ENCODE measurements at regions not wholly inside any gene's neighbourhood (a gene's known extent, or its start where the extent isn't known, plus 50 kb on each side); places are given as distances from the start of the nearest gene placed in this dataset.

GRCh38 chr6:121849477-121849876 is 414.0 kb downstream of the GJA1 start:
- no peak overlapping the region for H3K27ac ChIP-seq (ENCODE audit: insufficient read length, low read depth, low read length)
- H2BK20ac ChIP-seq (ENCODE audit: low read depth, low read length, poor library complexity, severe bottlenecking): no peak overlapping the region
- Mint-ChIP-seq H3K27me3 (ENCODE audit: low read depth) (no peaks in the 10 kb centered on the region), H3K9me3 (peaks cover 2 to 10% of the 10 kb centered on the region in 2 experiments), H3K4me1 (peaks cover 56 to 57% of the 10 kb centered on the region in 2 experiments), H3K27ac (no peak overlapping the region), H3K36me3 (ENCODE audit: insufficient read depth in 1 of 3, low read depth in 3 of 3) (peaks cover 0 to 18% (median 5%) of the 10 kb centered on the region in 3 experiments; a peak in 5 of 7 replicates), H3K4me3 (no peak overlapping the region; a peak in 1 of 5 replicates)
- no peak overlapping the region for H4K5ac ChIP-seq (ENCODE audit: insufficient read length, low read depth, low read length)
- H3K23me2 ChIP-seq (ENCODE audit: insufficient read length, low read depth, low read length, poor library complexity, severe bottlenecking): no peaks in the 10 kb centered on the region
- H3K4ac ChIP-seq (ENCODE audit: low read depth, low read length): no peak overlapping the region
- no peak overlapping the region for H2AK5ac ChIP-seq (ENCODE audit: insufficient read length, low read length)
- H3K79me2 ChIP-seq (ENCODE audit: insufficient read depth, low read length): no peaks in the 10 kb centered on the region
- H3K4me1 ChIP-seq (ENCODE audit: insufficient read depth, low read length): peaks cover 7% of the 10 kb centered on the region; the same call in 1 of the 2 replicates
- no peaks in the 10 kb centered on the region for H3K9me3 ChIP-seq (ENCODE audit: control insufficient read depth, low read depth, low read length)
- H3K14ac ChIP-seq (ENCODE audit: insufficient read depth, low read length): no peak overlapping the region
- no peak overlapping the region for H3K9ac ChIP-seq (ENCODE audit: extremely low read depth, insufficient read length, low read length)
- no peaks in the 10 kb centered on the region for H3K27me3 ChIP-seq (ENCODE audit: insufficient read depth, low read length)
- H2BK15ac ChIP-seq (ENCODE audit: low read depth, low read length): no peak overlapping the region
- H2AFZ ChIP-seq (ENCODE audit: low read length): no peak overlapping the region
- peak; percentile 85 for TF ChIP-seq CTCF (conservative IDR thresholded peaks at IDR 0.05)
- no peaks in the 10 kb centered on the region for H3K79me1 ChIP-seq (ENCODE audit: insufficient read depth, low read depth, low read length, poor library complexity, severe bottlenecking)
- peak; percentile 83 for DNase-seq
- no peak overlapping the region for H3K18ac ChIP-seq (ENCODE audit: insufficient read length, low read depth, low read length)
- no peak overlapping the region for H3K23ac ChIP-seq (ENCODE audit: insufficient read length, low read depth, low read length)
- no peak overlapping the region for H3K4me2 ChIP-seq (ENCODE audit: insufficient read depth, insufficient read length, low read length)
- no peak overlapping the region for H4K8ac ChIP-seq (replicated peaks; ENCODE audit: insufficient read length, low read depth, low read length)
- H2BK12ac ChIP-seq (ENCODE audit: insufficient read length, low read depth, low read length): no peak overlapping the region
- H2BK5ac ChIP-seq (ENCODE audit: insufficient read length, low read length): no peak overlapping the region
- H2BK120ac ChIP-seq (ENCODE audit: low read depth, low read length, poor library complexity, severe bottlenecking): no peak overlapping the region
- no peak overlapping the region for H3T11ph ChIP-seq (ENCODE audit: low read length)
- no peak overlapping the region for H3K56ac ChIP-seq (ENCODE audit: insufficient read length, low read depth, low read length)
- no CpG with 5 or more reads among the region's 5 CpGs for WGBS (ENCODE audit: extremely low coverage, insufficient read length, low lambda C conversion rate)
- H4K91ac ChIP-seq (ENCODE audit: insufficient read length, low read depth, low read length): no peak overlapping the region
- no peaks in the 10 kb centered on the region for H4K20me1 ChIP-seq (ENCODE audit: control insufficient read depth, insufficient read depth, insufficient read length)

All from H9 (cell line).